HEK293 (cell line): ENCODE measurements at regions not wholly inside any gene's neighbourhood (a gene's known extent, or its start where the extent isn't known, plus 50 kb on each side); places are given as distances from the start of the nearest gene placed in this dataset.

Experiments used
- CTCF ChIA-PET: fragments of 350-600 bp; formaldehyde crosslinking; extraction: SDS; loops from one replicate; lab custom pipeline; 2021; ENCODE audit warnings: antibody characterized with exemption; lab: Yijun Ruan, JAX
- POLR2A ChIA-PET: fragments of 300-600 bp; formaldehyde crosslinking; extraction: SDS; loops from one replicate; lab custom pipeline; 2020; ENCODE audit warnings: antibody characterized with exemption, inconsistent platforms; lab: Yijun Ruan, JAX
- H3K27ac ChIP-seq: fragments of 200-500 bp; sonication (Bioruptor generic); 2 replicates; pipeline ENCODE4 v1.5.1; 2014; ENCODE audit warnings: low read depth, low read length, control low read depth, inconsistent platforms; ENCODE audit errors: extremely low read depth
- H3K36me3 ChIP-seq, 2 experiments: fragments of 200-500 bp in 1 of 2; sonication (Bioruptor generic) in 1 of 2; 1 replicate in 1 of 2; 2 replicates in 1 of 2; pipeline ENCODE4 v1.5.1; 2014 to 2017; ENCODE audit warnings: inconsistent platforms in 2 of 2, low read length in 2 of 2; ENCODE audit not compliant: control insufficient read depth in 2 of 2, insufficient read depth in 1 of 2
- H3K4me1 ChIP-seq: fragments of 200-500 bp; sonication (Bioruptor generic); 2 replicates; pipeline ENCODE4 v1.5.1; 2014; ENCODE audit warnings: mild to moderate bottlenecking, low read length, inconsistent platforms; ENCODE audit not compliant: control insufficient read depth, insufficient read depth
- H3K4me3 ChIP-seq: 2 replicates; pipeline ENCODE4 v1.5.1; 2011; ENCODE audit warnings: low read depth, mild to moderate bottlenecking, control low read depth, low read length, moderate library complexity
- H3K9me3 ChIP-seq: fragments of 200-500 bp; sonication (Bioruptor generic); 2 replicates; pipeline ENCODE4 v1.5.1; 2014; ENCODE audit warnings: low read depth, low read length, inconsistent platforms; ENCODE audit not compliant: control insufficient read depth, insufficient read depth
- IKZF3 ChIP-seq: fragments of 450-650 bp; IDR thresholded peaks from 2 replicates; pipeline ENCODE4 v1.5.0; 2018; ENCODE audit warnings: missing biosample characterization, mild to moderate bottlenecking, missing genetic modification characterization, moderate library complexity
- KLF8 ChIP-seq: fragments of 450-650 bp; formaldehyde crosslinking; IDR thresholded peaks from 2 replicates; pipeline ENCODE4 v1.5.1; 2016; ENCODE audit warnings: missing biosample characterization, missing genetic modification characterization
- MYNN ChIP-seq: fragments of 450-650 bp; formaldehyde crosslinking; IDR thresholded peaks from 2 replicates; pipeline ENCODE4 v1.5.1; 2016; ENCODE audit warnings: missing biosample characterization, missing genetic modification characterization, borderline replicate concordance
- REPIN1 ChIP-seq: fragments of 450-650 bp; formaldehyde crosslinking; IDR thresholded peaks from 2 replicates; pipeline ENCODE4 v1.5.1; 2017; ENCODE audit warnings: missing biosample characterization, missing genetic modification characterization, low read depth
- SALL2 ChIP-seq: fragments of 450-650 bp; formaldehyde crosslinking; IDR thresholded peaks from 2 replicates; pipeline ENCODE4 v1.5.0; 2017; ENCODE audit warnings: missing biosample characterization, mild to moderate bottlenecking, missing genetic modification characterization, borderline replicate concordance
- SCRT2 ChIP-seq: fragments of 450-650 bp; formaldehyde crosslinking; IDR thresholded peaks from 2 replicates; pipeline ENCODE4 v1.5.1; 2016; ENCODE audit warnings: missing biosample characterization, missing genetic modification characterization
- TRIM28 ChIP-seq: IDR thresholded peaks from 2 replicates; pipeline ENCODE4 v1.6.1; 2011; ENCODE audit warnings: low read length, control low read depth, borderline replicate concordance
- WT1 ChIP-seq: fragments of 450-650 bp; formaldehyde crosslinking; IDR thresholded peaks from 2 replicates; pipeline ENCODE4 v1.5.1; 2016; ENCODE audit warnings: missing biosample characterization, missing genetic modification characterization
- ZEB2 ChIP-seq: fragments of 450-650 bp; formaldehyde crosslinking; IDR thresholded peaks from 2 replicates; pipeline ENCODE4 v1.5.1; 2016; ENCODE audit warnings: missing biosample characterization, missing genetic modification characterization
- ZNF155 ChIP-seq: fragments of 450-650 bp; formaldehyde crosslinking; IDR thresholded peaks from 2 replicates; pipeline ENCODE4 v1.5.1; 2016; ENCODE audit warnings: missing biosample characterization, missing genetic modification characterization
- ZNF157 ChIP-seq: fragments of 450-650 bp; formaldehyde crosslinking; IDR thresholded peaks from 2 replicates; pipeline ENCODE4 v1.5.1; 2016; ENCODE audit warnings: missing biosample characterization, missing genetic modification characterization
- ZNF175 ChIP-seq: fragments of 450-650 bp; formaldehyde crosslinking; IDR thresholded peaks from 2 replicates; pipeline ENCODE4 v1.5.1; 2016; ENCODE audit warnings: missing biosample characterization, missing genetic modification characterization
- ZNF184 ChIP-seq: fragments of 450-650 bp; IDR thresholded peaks from 2 replicates; pipeline ENCODE4 v1.5.1; 2018; ENCODE audit warnings: missing biosample characterization, mild to moderate bottlenecking, missing genetic modification characterization
- ZNF223 ChIP-seq: fragments of 450-650 bp; formaldehyde crosslinking; IDR thresholded peaks from 2 replicates; pipeline ENCODE4 v1.5.1; 2016; ENCODE audit warnings: missing biosample characterization, missing genetic modification characterization
- ZNF335 ChIP-seq: fragments of 450-650 bp; formaldehyde crosslinking; conservative IDR thresholded peaks from 2 replicates; pipeline ENCODE4 v1.5.1; 2016; ENCODE audit warnings: missing biosample characterization, missing genetic modification characterization
- ZNF350 ChIP-seq: fragments of 450-650 bp; formaldehyde crosslinking; IDR thresholded peaks from 2 replicates; pipeline ENCODE4 v1.5.0; 2017; ENCODE audit warnings: missing biosample characterization, mild to moderate bottlenecking, missing genetic modification characterization
- ZNF510 ChIP-seq: fragments of 450-650 bp; formaldehyde crosslinking; IDR thresholded peaks from 2 replicates; pipeline ENCODE4 v1.5.1; 2018; ENCODE audit warnings: mild to moderate bottlenecking, missing genetic modification characterization, missing biosample characterization; ENCODE audit not compliant: insufficient replicate concordance
- ZNF530 ChIP-seq: fragments of 450-650 bp; formaldehyde crosslinking; IDR thresholded peaks from 2 replicates; pipeline ENCODE4 v1.5.1; 2016; ENCODE audit warnings: low read depth, missing biosample characterization, missing genetic modification characterization
- ZNF571 ChIP-seq: fragments of 450-650 bp; formaldehyde crosslinking; IDR thresholded peaks from 2 replicates; pipeline ENCODE4 v1.5.0; 2017; ENCODE audit warnings: missing biosample characterization, missing genetic modification characterization
- ZNF623 ChIP-seq: fragments of 450-650 bp; formaldehyde crosslinking; IDR thresholded peaks from 2 replicates; pipeline ENCODE4 v1.5.1; 2016; ENCODE audit warnings: missing biosample characterization, missing genetic modification characterization
- TF ChIP-seq, protein P1 (sequence below): fragments of 450-650 bp; IDR thresholded peaks from 2 replicates; pipeline ENCODE4 v1.5.1; 2018; ENCODE audit warnings: missing biosample characterization, missing genetic modification characterization
- TF ChIP-seq, protein P2 (sequence below): fragments of 450-650 bp; formaldehyde crosslinking; IDR thresholded peaks from 2 replicates; pipeline ENCODE4 v1.5.1; 2016; ENCODE audit warnings: missing biosample characterization, missing genetic modification characterization
- TF ChIP-seq, protein P3 (sequence below): fragments of 450-650 bp; formaldehyde crosslinking; optimal IDR thresholded peaks from 2 replicates; pipeline ENCODE3; 2016; ENCODE audit warnings: missing biosample characterization, mild to moderate bottlenecking, missing genetic modification characterization
- TF ChIP-seq, protein P4 (sequence below): fragments of 450-650 bp; formaldehyde crosslinking; IDR thresholded peaks from 2 replicates; pipeline ENCODE4 v1.5.1; 2017; ENCODE audit warnings: missing biosample characterization, missing genetic modification characterization
- TF ChIP-seq, protein P5 (sequence below): fragments of 450-650 bp; formaldehyde crosslinking; IDR thresholded peaks from 2 replicates; pipeline ENCODE4 v1.5.1; 2016; ENCODE audit warnings: missing biosample characterization, missing genetic modification characterization

DNA sequence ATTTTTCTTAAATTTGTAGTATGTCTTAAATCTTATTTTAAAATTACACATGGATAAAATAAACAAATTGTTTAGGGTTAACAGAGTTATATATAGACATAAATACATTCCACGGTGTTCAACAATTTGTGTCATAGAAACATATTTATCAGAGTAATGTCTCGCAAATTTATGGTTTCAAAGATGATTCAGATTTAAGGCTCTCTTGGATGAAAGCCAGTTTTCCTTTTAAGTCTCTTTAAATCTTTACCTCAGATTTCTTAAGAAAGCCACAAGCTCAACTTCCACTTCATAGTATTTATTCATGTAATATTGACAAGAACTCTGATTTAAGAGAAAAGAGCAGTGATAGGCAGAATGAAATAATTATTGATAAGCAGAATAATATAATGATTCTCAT lies 1254.8 kb upstream of the ADGRL3 start:
- POLR2A ChIA-PET: no interaction called here
- Histone ChIP-seq H3K4me1 (no peaks in the 10 kb centered on the region), H3K27ac (no peak overlapping the region), H3K9me3 (no peaks in the 10 kb centered on the region), H3K4me3 (no peak overlapping the region), H3K36me3 (no peaks in the 10 kb centered on the region)
- TF ChIP-seq ZNF335 (tag by site-specific recombination) (no peak), ZNF223 (no peak), ZNF510 (tag by site-specific recombination) (no peak), ZNF623 (tag by site-specific recombination) (no peak), KLF8 (tag by site-specific recombination) (no peak), ZNF184 (tag by site-specific recombination) (no peak), IKZF3 (no peak), ZNF530 (tag by site-specific recombination) (no peak), MYNN (tag by site-specific recombination) (no peak), ZNF157 (no peak), SCRT2 (tag by site-specific recombination) (no peak)
- TF ChIP-seq, protein P1, sequence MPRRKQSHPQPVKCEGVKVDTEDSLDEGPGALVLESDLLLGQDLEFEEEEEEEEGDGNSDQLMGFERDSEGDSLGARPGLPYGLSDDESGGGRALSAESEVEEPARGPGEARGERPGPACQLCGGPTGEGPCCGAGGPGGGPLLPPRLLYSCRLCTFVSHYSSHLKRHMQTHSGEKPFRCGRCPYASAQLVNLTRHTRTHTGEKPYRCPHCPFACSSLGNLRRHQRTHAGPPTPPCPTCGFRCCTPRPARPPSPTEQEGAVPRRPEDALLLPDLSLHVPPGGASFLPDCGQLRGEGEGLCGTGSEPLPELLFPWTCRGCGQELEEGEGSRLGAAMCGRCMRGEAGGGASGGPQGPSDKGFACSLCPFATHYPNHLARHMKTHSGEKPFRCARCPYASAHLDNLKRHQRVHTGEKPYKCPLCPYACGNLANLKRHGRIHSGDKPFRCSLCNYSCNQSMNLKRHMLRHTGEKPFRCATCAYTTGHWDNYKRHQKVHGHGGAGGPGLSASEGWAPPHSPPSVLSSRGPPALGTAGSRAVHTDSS (tag by site-specific recombination): no peak
- TF ChIP-seq, protein P2, sequence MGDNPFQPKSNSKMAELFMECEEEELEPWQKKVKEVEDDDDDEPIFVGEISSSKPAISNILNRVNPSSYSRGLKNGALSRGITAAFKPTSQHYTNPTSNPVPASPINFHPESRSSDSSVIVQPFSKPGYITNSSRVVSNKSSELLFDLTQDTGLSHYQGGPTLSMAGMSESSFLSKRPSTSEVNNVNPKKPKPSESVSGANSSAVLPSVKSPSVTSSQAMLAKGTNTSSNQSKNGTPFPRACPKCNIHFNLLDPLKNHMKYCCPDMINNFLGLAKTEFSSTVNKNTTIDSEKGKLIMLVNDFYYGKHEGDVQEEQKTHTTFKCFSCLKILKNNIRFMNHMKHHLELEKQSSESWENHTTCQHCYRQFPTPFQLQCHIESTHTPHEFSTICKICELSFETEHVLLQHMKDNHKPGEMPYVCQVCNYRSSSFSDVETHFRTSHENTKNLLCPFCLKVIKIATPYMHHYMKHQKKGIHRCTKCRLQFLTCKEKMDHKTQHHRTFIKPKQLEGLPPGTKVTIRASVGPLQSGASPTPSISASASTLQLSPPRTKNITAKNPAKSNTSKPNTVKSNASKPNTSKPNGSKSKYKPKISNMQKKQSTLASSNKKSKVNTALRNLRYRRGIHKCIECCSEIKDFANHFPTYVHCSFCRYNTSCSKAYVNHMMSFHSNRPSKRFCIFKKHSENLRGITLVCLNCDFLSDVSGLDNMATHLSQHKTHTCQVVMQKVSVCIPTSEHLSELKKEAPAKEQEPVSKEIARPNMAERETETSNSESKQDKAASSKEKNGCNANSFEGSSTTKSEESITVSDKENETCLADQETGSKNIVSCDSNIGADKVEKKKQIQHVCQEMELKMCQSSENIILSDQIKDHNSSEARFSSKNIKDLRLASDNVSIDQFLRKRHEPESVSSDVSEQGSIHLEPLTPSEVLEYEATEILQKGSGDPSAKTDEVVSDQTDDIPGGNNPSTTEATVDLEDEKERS (tag by site-specific recombination): no peak
- TF ChIP-seq, protein P3, sequence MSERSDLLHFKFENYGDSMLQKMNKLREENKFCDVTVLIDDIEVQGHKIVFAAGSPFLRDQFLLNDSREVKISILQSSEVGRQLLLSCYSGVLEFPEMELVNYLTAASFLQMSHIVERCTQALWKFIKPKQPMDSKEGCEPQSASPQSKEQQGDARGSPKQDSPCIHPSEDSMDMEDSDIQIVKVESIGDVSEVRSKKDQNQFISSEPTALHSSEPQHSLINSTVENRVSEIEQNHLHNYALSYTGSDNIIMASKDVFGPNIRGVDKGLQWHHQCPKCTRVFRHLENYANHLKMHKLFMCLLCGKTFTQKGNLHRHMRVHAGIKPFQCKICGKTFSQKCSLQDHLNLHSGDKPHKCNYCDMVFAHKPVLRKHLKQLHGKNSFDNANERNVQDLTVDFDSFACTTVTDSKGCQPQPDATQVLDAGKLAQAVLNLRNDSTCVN (tag by site-specific recombination): no peak
- CTCF ChIA-PET: no interaction called here

DNA sequence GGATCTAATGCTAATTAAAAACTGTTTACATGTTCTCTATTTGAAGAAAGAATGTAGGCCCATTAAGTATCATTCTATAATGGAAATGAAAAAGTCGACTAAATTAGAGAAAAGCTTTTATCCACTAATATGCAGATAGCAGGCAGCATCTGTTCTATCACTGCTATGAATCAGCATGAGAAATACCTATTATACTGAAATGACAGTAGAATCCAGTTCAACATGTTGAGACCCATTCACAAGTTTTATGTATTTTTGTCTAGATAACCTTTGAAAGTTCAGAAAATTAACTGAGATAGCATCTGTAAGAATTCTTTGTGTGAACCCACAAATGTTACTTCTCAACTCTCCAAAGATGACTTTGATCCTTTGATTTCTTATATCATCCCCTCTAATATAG lies 1254.4 kb upstream of the ADGRL3 start:
- ChIA-PET CTCF (no interaction called here), POLR2A (no interaction called here)
- no peaks in the 10 kb centered on the region for H3K4me1 ChIP-seq
- H3K9me3 ChIP-seq: no peaks in the 10 kb centered on the region
- no peak for TF ChIP-seq WT1
- H3K4me3 ChIP-seq: no peak overlapping the region
- no peaks in the 10 kb centered on the region for H3K36me3 ChIP-seq
- no peak overlapping the region for H3K27ac ChIP-seq

DNA sequence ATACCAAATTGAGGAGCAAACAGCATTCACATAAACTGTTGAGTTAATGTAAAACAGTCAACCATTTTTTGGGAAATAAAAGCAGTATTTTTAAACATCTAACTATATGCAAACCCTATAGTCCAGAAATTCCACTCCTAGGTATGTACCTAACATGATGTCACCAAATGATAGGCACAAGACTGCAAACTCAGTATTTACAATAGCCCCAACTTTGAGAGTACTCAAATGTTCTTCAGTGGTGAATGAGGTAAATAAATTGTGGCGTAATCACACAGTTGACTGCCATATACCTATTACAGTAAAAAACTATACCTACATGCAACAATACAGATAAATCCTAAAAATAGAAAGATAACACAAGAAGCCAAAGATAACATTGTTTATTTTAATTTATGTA lies 1243.8 kb upstream of the ADGRL3 start:
- H3K4me3 ChIP-seq: no peak overlapping the region
- CTCF ChIA-PET: no interaction called here
- H3K36me3 ChIP-seq: no peaks in the 10 kb centered on the region
- H3K4me1 ChIP-seq: no peaks in the 10 kb centered on the region
- POLR2A ChIA-PET: no interaction called here
- H3K27ac ChIP-seq: no peak overlapping the region
- H3K9me3 ChIP-seq: no peaks in the 10 kb centered on the region
- TF ChIP-seq, protein P4, sequence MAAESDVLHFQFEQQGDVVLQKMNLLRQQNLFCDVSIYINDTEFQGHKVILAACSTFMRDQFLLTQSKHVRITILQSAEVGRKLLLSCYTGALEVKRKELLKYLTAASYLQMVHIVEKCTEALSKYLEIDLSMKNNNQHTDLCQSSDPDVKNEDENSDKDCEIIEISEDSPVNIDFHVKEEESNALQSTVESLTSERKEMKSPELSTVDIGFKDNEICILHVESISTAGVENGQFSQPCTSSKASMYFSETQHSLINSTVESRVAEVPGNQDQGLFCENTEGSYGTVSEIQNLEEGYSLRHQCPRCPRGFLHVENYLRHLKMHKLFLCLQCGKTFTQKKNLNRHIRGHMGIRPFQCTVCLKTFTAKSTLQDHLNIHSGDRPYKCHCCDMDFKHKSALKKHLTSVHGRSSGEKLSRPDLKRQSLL (tag by site-specific recombination): no peak
- TF ChIP-seq TRIM28 (no peak), ZNF350 (tag by site-specific recombination) (no peak), ZNF571 (tag by site-specific recombination) (no peak), ZEB2 (tag by site-specific recombination) (no peak), ZNF155 (tag by site-specific recombination) (no peak), REPIN1 (tag by site-specific recombination) (no peak), SALL2 (tag by site-specific recombination) (no peak), ZNF175 (tag by site-specific recombination) (no peak)
- TF ChIP-seq, protein P5, sequence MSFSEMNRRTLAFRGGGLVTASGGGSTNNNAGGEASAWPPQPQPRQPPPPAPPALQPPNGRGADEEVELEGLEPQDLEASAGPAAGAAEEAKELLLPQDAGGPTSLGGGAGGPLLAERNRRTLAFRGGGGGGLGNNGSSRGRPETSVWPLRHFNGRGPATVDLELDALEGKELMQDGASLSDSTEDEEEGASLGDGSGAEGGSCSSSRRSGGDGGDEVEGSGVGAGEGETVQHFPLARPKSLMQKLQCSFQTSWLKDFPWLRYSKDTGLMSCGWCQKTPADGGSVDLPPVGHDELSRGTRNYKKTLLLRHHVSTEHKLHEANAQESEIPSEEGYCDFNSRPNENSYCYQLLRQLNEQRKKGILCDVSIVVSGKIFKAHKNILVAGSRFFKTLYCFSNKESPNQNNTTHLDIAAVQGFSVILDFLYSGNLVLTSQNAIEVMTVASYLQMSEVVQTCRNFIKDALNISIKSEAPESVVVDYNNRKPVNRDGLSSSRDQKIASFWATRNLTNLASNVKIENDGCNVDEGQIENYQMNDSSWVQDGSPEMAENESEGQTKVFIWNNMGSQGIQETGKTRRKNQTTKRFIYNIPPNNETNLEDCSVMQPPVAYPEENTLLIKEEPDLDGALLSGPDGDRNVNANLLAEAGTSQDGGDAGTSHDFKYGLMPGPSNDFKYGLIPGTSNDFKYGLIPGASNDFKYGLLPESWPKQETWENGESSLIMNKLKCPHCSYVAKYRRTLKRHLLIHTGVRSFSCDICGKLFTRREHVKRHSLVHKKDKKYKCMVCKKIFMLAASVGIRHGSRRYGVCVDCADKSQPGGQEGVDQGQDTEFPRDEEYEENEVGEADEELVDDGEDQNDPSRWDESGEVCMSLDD (tag by site-specific recombination): no peak
